ENCODE measurements at regions not wholly inside any gene's neighbourhood (a gene's known extent, or its start where the extent isn't known, plus 50 kb on each side); places are given as distances from the start of the nearest gene placed in this dataset.

GRCh38 chr13:29936051-29936813 lies 85.8 kb upstream of the UBL3 start (continued):
- no peak for TF ChIP-seq SUZ12 (IDR thresholded peaks at IDR 0.05; ENCODE audit: low read length)
- no peak for TF ChIP-seq BRCA1 (IDR thresholded peaks at IDR 0.05; ENCODE audit: low read depth, low read length)
- TF ChIP-seq JUN (IDR thresholded peaks at IDR 0.05; ENCODE audit: low read depth, low read length), result no peak
- no peak for TF ChIP-seq SIN3A (conservative IDR thresholded peaks at IDR 0.05 in 1 of 2, IDR thresholded peaks at IDR 0.05 in 1 of 2; ENCODE audit: low read depth in 1 of 2, low read length in 2 of 2)
